Mucosa of stomach (tissue), 1 donor: ENCODE measurements at regions not wholly inside any gene's neighbourhood (a gene's known extent, or its start where the extent isn't known, plus 50 kb on each side); places are given as distances from the start of the nearest gene placed in this dataset.

Experiments
- H3K27me3 ChIP-seq: one replicate; pipeline ENCODE4 v1.7.0; 2013; ENCODE audit warnings: mild to moderate bottlenecking, low read length; ENCODE audit not compliant: control insufficient read depth, insufficient read depth
- H3K36me3 ChIP-seq: one replicate; pipeline ENCODE4 v1.7.0; 2013; ENCODE audit warnings: low read length; ENCODE audit not compliant: control insufficient read depth, insufficient read depth
- H3K4me1 ChIP-seq: one replicate; pipeline ENCODE4 v1.7.0; 2013; ENCODE audit warnings: mild to moderate bottlenecking, low read length; ENCODE audit not compliant: control insufficient read depth, insufficient read depth
- H3K4me3 ChIP-seq: one replicate; pipeline ENCODE4 v1.7.0; 2013; ENCODE audit warnings: low read length
- H3K9ac ChIP-seq: one replicate; pipeline ENCODE4 v1.7.0; 2013; ENCODE audit warnings: mild to moderate bottlenecking, low read length, moderate library complexity
- H3K9me3 ChIP-seq: one replicate; pipeline ENCODE4 v1.7.0; 2013; ENCODE audit warnings: mild to moderate bottlenecking, low read length, moderate library complexity; ENCODE audit not compliant: control insufficient read depth
- donor health status: Pancreatic carcinoma.

GRCh38 chrX:38923451-38923969, 122.3 kb downstream of the MID1IP1 start:
- Histone ChIP-seq H3K36me3 (no peaks in the 10 kb centered on the region), H3K4me3 (no peak overlapping the region), H3K9ac (no peak overlapping the region), H3K9me3 (no peaks in the 10 kb centered on the region), H3K27me3 (no peaks in the 10 kb centered on the region), H3K4me1 (no peaks in the 10 kb centered on the region)

- no peaks in the 10 kb centered on the region for H3K9me3 ChIP-seq
- H3K27me3 ChIP-seq: no peaks in the 10 kb centered on the region
- no peak overlapping the region for H3K9ac ChIP-seq
- H3K4me1 ChIP-seq: no peaks in the 10 kb centered on the region
- no peaks in the 10 kb centered on the region for H3K36me3 ChIP-seq
- no peak overlapping the region for H3K4me3 ChIP-seq
Measured at GRCh38 chrX:38927592-38927991, 126.3 kb downstream of the MID1IP1 start.

GRCh38 chrX:38929966-38930421, 128.7 kb downstream of the MID1IP1 start:
- Histone ChIP-seq H3K36me3 (no peaks in the 10 kb centered on the region), H3K4me3 (no peak overlapping the region), H3K27me3 (no peaks in the 10 kb centered on the region), H3K4me1 (no peaks in the 10 kb centered on the region), H3K9me3 (no peaks in the 10 kb centered on the region), H3K9ac (no peak overlapping the region)

GRCh38 chrX:38930474-38930873, 129.2 kb downstream of the MID1IP1 start:
- H3K36me3 ChIP-seq: no peaks in the 10 kb centered on the region
- no peaks in the 10 kb centered on the region for H3K9me3 ChIP-seq
- H3K9ac ChIP-seq: no peak overlapping the region
- no peaks in the 10 kb centered on the region for H3K27me3 ChIP-seq
- no peak overlapping the region for H3K4me3 ChIP-seq
- H3K4me1 ChIP-seq: no peaks in the 10 kb centered on the region

- no peaks in the 10 kb centered on the region for H3K27me3 ChIP-seq
- H3K9ac ChIP-seq: no peak overlapping the region
- no peaks in the 10 kb centered on the region for H3K36me3 ChIP-seq
- no peak overlapping the region for H3K4me3 ChIP-seq
- peaks cover 14% of the 10 kb centered on the region for H3K4me1 ChIP-seq
- no peaks in the 10 kb centered on the region for H3K9me3 ChIP-seq
Measured at GRCh38 chrX:38935561-38935960, 134.3 kb downstream of the MID1IP1 start.

- Histone ChIP-seq H3K9me3 (no peaks in the 10 kb centered on the region), H3K4me3 (no peak overlapping the region), H3K4me1 (peaks cover 14% of the 10 kb centered on the region), H3K9ac (no peak overlapping the region), H3K27me3 (no peaks in the 10 kb centered on the region), H3K36me3 (no peaks in the 10 kb centered on the region)
Measured at GRCh38 chrX:38937400-38937799, 136.1 kb downstream of the MID1IP1 start.

DNA sequence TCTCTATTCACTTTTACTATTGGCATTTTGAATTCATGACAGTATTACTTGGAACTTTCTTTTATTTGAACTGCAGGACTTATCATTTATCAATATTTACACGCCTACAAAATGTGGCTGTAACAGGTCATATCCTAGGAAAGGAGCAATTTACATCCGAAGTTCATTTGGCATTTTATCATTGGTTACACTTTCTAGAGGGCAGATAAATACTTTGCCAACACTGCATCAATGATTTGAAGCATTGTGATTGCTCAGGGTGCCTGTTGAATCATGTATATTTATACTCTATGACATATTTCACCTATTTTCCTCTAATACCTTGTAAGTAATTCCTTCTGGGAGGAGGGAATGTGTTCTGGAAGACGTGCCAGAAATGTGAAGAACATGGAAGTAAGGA, 136.7 kb downstream of the MID1IP1 start:
- Histone ChIP-seq H3K4me1 (peaks cover 14% of the 10 kb centered on the region), H3K9ac (no peak overlapping the region), H3K9me3 (no peaks in the 10 kb centered on the region), H3K36me3 (no peaks in the 10 kb centered on the region), H3K4me3 (no peak overlapping the region), H3K27me3 (no peaks in the 10 kb centered on the region)

- Histone ChIP-seq H3K27me3 (no peaks in the 10 kb centered on the region), H3K9me3 (no peaks in the 10 kb centered on the region), H3K9ac (no peak overlapping the region), H3K4me1 (peaks cover 14% of the 10 kb centered on the region), H3K36me3 (no peaks in the 10 kb centered on the region), H3K4me3 (no peak overlapping the region)
Measured at GRCh38 chrX:38939067-38939466, 137.8 kb downstream of the MID1IP1 start.

- Histone ChIP-seq H3K4me3 (no peak overlapping the region), H3K4me1 (peaks cover 14% of the 10 kb centered on the region), H3K9me3 (no peaks in the 10 kb centered on the region), H3K9ac (no peak overlapping the region), H3K27me3 (no peaks in the 10 kb centered on the region), H3K36me3 (no peaks in the 10 kb centered on the region)
Measured at GRCh38 chrX:38940547-38940946, 139.3 kb downstream of the MID1IP1 start.

- Histone ChIP-seq H3K9me3 (no peaks in the 10 kb centered on the region), H3K4me1 (peaks cover 14% of the 10 kb centered on the region), H3K36me3 (no peaks in the 10 kb centered on the region), H3K27me3 (no peaks in the 10 kb centered on the region), H3K9ac (no peak overlapping the region), H3K4me3 (no peak overlapping the region)
Measured at GRCh38 chrX:38941675-38942074, 140.4 kb downstream of the MID1IP1 start.

GRCh38 chrX:38943120-38943519, 141.9 kb downstream of the MID1IP1 start:
- no peaks in the 10 kb centered on the region for H3K9me3 ChIP-seq
- H3K4me1 ChIP-seq: peaks cover 5% of the 10 kb centered on the region
- no peak overlapping the region for H3K4me3 ChIP-seq
- no peaks in the 10 kb centered on the region for H3K27me3 ChIP-seq
- H3K36me3 ChIP-seq: no peaks in the 10 kb centered on the region
- H3K9ac ChIP-seq: no peak overlapping the region

GRCh38 chrX:38948046-38948445, 146.8 kb downstream of the MID1IP1 start:
- no peaks in the 10 kb centered on the region for H3K36me3 ChIP-seq
- no peaks in the 10 kb centered on the region for H3K27me3 ChIP-seq
- no peaks in the 10 kb centered on the region for H3K4me1 ChIP-seq
- H3K9ac ChIP-seq: no peak overlapping the region
- no peak overlapping the region for H3K4me3 ChIP-seq
- H3K9me3 ChIP-seq: no peaks in the 10 kb centered on the region

GRCh38 chrX:38954520-38954919, 153.3 kb downstream of the MID1IP1 start:
- H3K9ac ChIP-seq: no peak overlapping the region
- H3K36me3 ChIP-seq: no peaks in the 10 kb centered on the region
- no peaks in the 10 kb centered on the region for H3K9me3 ChIP-seq
- H3K27me3 ChIP-seq: no peaks in the 10 kb centered on the region
- no peak overlapping the region for H3K4me3 ChIP-seq
- no peaks in the 10 kb centered on the region for H3K4me1 ChIP-seq
